Peyer's patch (tissue), 4 donors: ENCODE measurements at regions not wholly inside any gene's neighbourhood (a gene's known extent, or its start where the extent isn't known, plus 50 kb on each side); places are given as distances from the start of the nearest gene placed in this dataset.

Experiments used
- DNase-seq, 3 donors: peaks; one replicate each; pipeline ENCODE4 v3.0.0-alpha.2; 2017 to 2019
- H3K27ac ChIP-seq, 4 donors: fragments of 200-600 bp; sonication (generic); one replicate each; pipeline ENCODE4 v1.5.1; 2016 to 2019
- H3K27me3 ChIP-seq, 2 donors: fragments of 200-600 bp; sonication (generic); one replicate each; pipeline ENCODE4 v1.5.1; 2019
- H3K36me3 ChIP-seq, 3 donors: fragments of 200-600 bp; sonication (generic); one replicate each; pipeline ENCODE4 v1.5.1; 2016 to 2019
- H3K4me1 ChIP-seq, 4 donors: fragments of 200-600 bp; sonication (generic); one replicate each; pipeline ENCODE4 v1.5.1; 2016 to 2019
- H3K4me3 ChIP-seq, 4 donors: fragments of 200-600 bp; sonication (generic); 1 replicate in 3 of 4; 2 replicates in 1 of 4; pipeline ENCODE4 v1.5.1; 2016 to 2019; ENCODE audit warnings: mild to moderate bottlenecking in 1 of 4
- H3K9me3 ChIP-seq, 4 donors: fragments of 200-600 bp; sonication (generic); one replicate each; pipeline ENCODE4 v1.5.1; 2016 to 2019; ENCODE audit warnings: mild to moderate bottlenecking in 1 of 4
- POLR2A ChIP-seq, 2 donors: fragments of 450-650 bp; IDR thresholded peaks; one replicate each; pipeline ENCODE4 v1.5.1; 2017; ENCODE audit warnings: antibody characterized with exemption in 2 of 2, mild to moderate bottlenecking in 2 of 2, moderate library complexity in 2 of 2
- TF ChIP-seq, protein P1 (sequence below), 6 experiments: fragments of 450-650 bp in 4 of 6; fragments of 200-600 bp in 2 of 6; sonication (generic) in 1 of 6; IDR thresholded peaks; one replicate each; pipeline ENCODE4 v1.5.1; 2017 to 2019; ENCODE audit warnings: antibody characterized with exemption in 6 of 6, mild to moderate bottlenecking in 3 of 6, moderate library complexity in 1 of 6

DNA sequence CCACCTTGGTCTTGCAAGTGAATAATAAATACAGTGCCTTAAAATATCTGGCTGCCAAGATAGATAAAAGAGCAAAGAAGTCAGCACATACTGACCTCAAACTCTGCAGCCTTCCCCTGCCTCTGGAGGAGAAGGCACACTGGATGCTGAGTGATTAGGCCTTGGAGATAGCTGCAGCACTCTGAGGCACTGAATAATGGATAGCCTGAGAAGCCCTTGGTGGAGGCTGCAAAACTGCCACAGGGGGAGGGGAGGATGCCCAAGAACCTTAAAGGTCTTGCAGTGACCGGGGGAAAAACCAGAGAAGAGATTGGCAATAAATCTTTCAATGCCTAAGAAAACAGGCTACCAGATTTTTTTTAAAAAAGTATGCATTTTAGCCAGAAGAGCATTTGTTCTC, 167.4 kb upstream of the PRMT6 start:
- Histone ChIP-seq H3K27me3 (no peaks in the 10 kb centered on the region), H3K36me3 (no peaks in the 10 kb centered on the region), H3K27ac (no peak overlapping the region), H3K4me3 (no peak overlapping the region), H3K9me3 (no peaks in the 10 kb centered on the region), H3K4me1 (no peaks in the 10 kb centered on the region)
- DNase-seq, result no peak
- TF ChIP-seq, protein P1, sequence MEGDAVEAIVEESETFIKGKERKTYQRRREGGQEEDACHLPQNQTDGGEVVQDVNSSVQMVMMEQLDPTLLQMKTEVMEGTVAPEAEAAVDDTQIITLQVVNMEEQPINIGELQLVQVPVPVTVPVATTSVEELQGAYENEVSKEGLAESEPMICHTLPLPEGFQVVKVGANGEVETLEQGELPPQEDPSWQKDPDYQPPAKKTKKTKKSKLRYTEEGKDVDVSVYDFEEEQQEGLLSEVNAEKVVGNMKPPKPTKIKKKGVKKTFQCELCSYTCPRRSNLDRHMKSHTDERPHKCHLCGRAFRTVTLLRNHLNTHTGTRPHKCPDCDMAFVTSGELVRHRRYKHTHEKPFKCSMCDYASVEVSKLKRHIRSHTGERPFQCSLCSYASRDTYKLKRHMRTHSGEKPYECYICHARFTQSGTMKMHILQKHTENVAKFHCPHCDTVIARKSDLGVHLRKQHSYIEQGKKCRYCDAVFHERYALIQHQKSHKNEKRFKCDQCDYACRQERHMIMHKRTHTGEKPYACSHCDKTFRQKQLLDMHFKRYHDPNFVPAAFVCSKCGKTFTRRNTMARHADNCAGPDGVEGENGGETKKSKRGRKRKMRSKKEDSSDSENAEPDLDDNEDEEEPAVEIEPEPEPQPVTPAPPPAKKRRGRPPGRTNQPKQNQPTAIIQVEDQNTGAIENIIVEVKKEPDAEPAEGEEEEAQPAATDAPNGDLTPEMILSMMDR (IDR thresholded peaks at IDR 0.05), result no peak
- TF ChIP-seq POLR2A (IDR thresholded peaks at IDR 0.05), result no peak

DNA sequence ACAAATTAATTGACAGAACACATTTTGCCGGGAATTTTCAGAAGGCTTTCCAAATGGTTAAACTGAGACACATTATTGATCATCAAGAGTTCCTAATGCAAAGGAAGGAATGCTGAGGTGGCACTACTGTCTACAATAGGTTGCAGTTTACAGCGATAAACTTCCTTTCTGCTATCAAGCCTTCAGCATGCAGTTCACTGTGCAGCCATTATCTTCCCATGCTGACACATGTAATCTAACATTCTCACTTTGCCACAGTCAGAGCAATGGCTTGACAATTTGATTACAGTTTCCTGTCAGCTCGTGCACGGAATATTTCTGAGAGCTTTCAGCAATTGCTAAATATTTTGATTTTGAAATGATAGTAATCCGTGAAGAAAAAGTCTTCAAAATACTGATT, 166.9 kb upstream of the PRMT6 start:
- TF ChIP-seq, protein P1 (IDR thresholded peaks at IDR 0.05), result no peak
- no peak for TF ChIP-seq POLR2A (IDR thresholded peaks at IDR 0.05)
- no peak for DNase-seq
- Histone ChIP-seq H3K27me3 (no peaks in the 10 kb centered on the region), H3K27ac (no peak overlapping the region), H3K4me1 (no peaks in the 10 kb centered on the region), H3K36me3 (no peaks in the 10 kb centered on the region), H3K4me3 (no peak overlapping the region), H3K9me3 (no peaks in the 10 kb centered on the region)

DNA sequence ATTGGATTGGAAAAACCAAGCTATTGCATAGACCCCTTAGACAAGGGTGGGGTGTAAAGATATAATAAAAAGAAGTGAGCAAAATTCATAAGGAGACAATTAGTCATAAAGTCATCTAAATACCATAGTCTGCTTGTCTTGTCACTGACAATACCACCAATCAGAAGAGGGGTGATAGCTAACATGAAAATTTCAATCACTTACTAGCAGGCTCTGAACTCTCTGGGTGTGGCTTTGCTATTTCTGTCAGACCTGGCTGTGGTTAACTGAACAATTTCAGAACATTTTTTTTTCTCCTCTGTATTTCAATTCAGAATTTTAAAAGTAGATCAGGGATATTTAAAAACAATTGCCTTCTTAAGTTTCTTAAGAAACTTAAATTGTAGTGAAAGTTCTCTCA, 158.5 kb upstream of the PRMT6 start:
- no peaks in the 10 kb centered on the region for H3K4me1 ChIP-seq
- TF ChIP-seq, protein P1 (IDR thresholded peaks at IDR 0.05), result no peak
- no peak for TF ChIP-seq POLR2A (IDR thresholded peaks at IDR 0.05)
- DNase-seq, result no peak
- no peaks in the 10 kb centered on the region for H3K9me3 ChIP-seq
- no peaks in the 10 kb centered on the region for H3K27me3 ChIP-seq
- no peak overlapping the region for H3K4me3 ChIP-seq
- H3K27ac ChIP-seq, result no peak overlapping the region
- no peaks in the 10 kb centered on the region for H3K36me3 ChIP-seq

DNA sequence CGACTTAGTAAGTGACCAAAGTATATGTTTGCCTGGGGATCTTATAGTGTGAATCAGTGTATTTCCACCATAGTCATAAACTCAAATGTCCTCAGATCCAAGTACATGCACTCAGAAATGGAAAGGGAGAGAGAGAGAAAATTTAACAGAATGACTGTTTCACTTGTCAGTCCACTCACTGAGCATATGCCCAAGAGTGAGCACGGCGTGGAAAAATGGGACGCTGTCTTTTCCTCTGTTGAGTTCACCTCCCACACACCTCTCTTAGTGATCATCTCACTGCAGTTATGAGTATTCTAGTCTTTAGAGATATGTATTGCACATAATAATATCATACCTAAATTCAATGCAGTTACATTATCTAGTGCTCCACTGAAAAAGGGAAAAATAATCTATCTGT, 156.8 kb upstream of the PRMT6 start:
- DNase-seq, result no peak
- no peaks in the 10 kb centered on the region for H3K4me1 ChIP-seq
- no peak overlapping the region for H3K27ac ChIP-seq
- H3K36me3 ChIP-seq, result no peaks in the 10 kb centered on the region
- H3K27me3 ChIP-seq, result no peaks in the 10 kb centered on the region
- no peaks in the 10 kb centered on the region for H3K9me3 ChIP-seq
- TF ChIP-seq, protein P1 (IDR thresholded peaks at IDR 0.05), result no peak
- no peak for TF ChIP-seq POLR2A (IDR thresholded peaks at IDR 0.05)
- H3K4me3 ChIP-seq, result no peak overlapping the region

DNA sequence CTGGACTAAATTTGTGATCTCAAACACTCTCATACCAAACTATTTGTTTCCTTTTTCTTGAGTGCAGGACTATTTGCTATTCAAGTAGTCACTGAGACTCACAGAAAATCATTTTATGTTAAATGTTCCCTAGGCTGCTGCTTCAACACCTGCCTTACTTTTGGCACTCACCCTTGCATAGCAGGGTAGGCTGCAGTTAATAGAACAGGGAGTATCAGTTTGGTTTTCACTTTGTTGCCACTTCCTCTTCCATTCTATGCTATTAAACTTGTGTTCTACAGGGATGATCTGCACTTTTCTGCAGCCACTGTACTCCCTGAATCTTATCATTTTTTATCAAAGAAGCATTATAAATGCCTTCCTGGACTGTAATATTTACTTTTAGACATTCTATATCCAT, 148.7 kb upstream of the PRMT6 start:
- no peak overlapping the region for H3K27ac ChIP-seq
- H3K4me3 ChIP-seq, result no peak overlapping the region
- no peaks in the 10 kb centered on the region for H3K36me3 ChIP-seq
- H3K9me3 ChIP-seq, result no peaks in the 10 kb centered on the region
- no peak for DNase-seq
- TF ChIP-seq POLR2A (IDR thresholded peaks at IDR 0.05), result no peak
- TF ChIP-seq, protein P1 (IDR thresholded peaks at IDR 0.05), result no peak
- H3K4me1 ChIP-seq, result no peaks in the 10 kb centered on the region
- no peaks in the 10 kb centered on the region for H3K27me3 ChIP-seq

DNA sequence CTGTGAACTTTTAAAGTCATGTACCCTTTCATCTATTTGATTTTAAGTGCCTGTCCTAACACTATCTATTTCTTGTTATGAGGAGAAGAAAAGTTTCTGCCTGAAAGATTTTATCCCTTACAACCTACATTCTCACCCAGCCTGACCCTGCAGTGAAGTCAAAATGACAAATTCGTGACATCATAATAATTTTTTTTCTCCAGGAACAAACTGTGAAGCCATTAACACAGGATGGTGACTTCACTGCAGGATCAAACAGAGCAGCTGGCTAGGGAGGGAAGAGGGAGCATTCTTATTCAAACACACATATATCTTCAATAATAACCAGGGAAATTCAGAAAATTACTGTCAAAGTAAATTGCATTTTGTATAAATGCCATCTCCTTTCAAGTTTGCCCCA, 147.8 kb upstream of the PRMT6 start:
- TF ChIP-seq POLR2A (IDR thresholded peaks at IDR 0.05), result no peak
- TF ChIP-seq, protein P1 (IDR thresholded peaks at IDR 0.05), result no peak
- Histone ChIP-seq H3K4me1 (no peaks in the 10 kb centered on the region), H3K27me3 (no peaks in the 10 kb centered on the region), H3K27ac (no peak overlapping the region), H3K9me3 (no peaks in the 10 kb centered on the region), H3K36me3 (no peaks in the 10 kb centered on the region), H3K4me3 (no peak overlapping the region)
- DNase-seq, result no peak
